ENCODE measurements at regions not wholly inside any gene's neighbourhood (a gene's known extent, or its start where the extent isn't known, plus 50 kb on each side); places are given as distances from the start of the nearest gene placed in this dataset.

DNA sequence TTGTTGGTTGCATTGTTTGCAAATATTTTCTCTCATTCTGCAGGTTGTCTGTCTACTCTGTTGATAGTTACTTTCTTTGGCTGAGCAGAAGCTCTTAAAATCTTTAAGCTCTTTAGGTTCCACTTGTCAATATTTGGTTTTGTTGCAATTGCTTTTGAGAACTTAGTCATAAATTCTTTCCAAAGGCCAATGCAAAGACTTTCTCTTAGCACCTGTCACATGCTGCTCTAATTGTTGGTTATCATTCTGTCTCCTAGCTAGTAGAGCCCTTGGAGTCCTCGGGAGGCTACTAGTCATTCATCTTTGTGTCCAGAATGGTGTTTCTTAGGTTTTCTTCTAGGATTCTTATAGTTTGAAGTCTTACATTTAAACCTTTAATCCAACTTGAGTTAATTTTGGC is 312.7 kb upstream of the PROX1 start:
- CTCF ChIA-PET: no interaction called here
- ATAC-seq: no peak

DNA sequence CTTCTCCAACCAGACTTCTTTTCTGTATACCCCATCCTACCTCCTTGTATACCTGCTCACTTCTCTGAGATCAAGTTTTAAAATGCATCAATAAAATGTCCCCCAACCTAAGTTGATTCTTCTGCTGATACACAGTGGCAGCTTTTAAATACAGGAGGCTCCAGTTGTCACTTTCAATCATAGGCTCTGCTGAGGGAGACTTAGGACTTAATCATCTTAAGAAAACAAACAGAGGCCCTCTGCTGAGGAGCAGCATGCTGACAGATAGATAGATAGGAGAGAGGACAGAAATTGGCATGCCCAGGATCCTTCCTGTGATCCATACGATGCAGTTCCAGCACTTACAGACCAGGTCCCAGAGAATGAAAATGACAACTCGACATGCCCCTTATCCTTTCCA is 311.0 kb upstream of the PROX1 start:
- H3K36me3 ChIP-seq (ENCODE audit: low read depth, low read length): no peaks in the 10 kb centered on the region
- no peaks in the 10 kb centered on the region for H3K4me1 ChIP-seq (ENCODE audit: insufficient read depth, low read length)
- ATAC-seq (no peak), DNase-seq (no peak)
- POLR2A ChIA-PET (ENCODE audit: unreplicated experiment): no interaction called here
- H3K27ac ChIP-seq (ENCODE audit: low read length): no peak overlapping the region
- H3K9me2 ChIP-seq (replicated peaks; ENCODE audit: low read length): no peaks in the 10 kb centered on the region
- no TSS peak for BruUV-seq (replicated peaks)
- H3K4me3 ChIP-seq (ENCODE audit: low read length): no peak overlapping the region
- H2AFZ ChIP-seq (ENCODE audit: low read length): no peak overlapping the region
- CTCF ChIA-PET: no interaction called here
- no peak for TF ChIP-seq EZH2 (IDR thresholded peaks at IDR 0.05; ENCODE audit: low read length, unreplicated experiment)
- no peak for TF ChIP-seq EZH2phosphoT487 (IDR thresholded peaks at IDR 0.05; ENCODE audit: borderline replicate concordance, low read length)
- H4K20me1 ChIP-seq (ENCODE audit: low read length): no peaks in the 10 kb centered on the region
- H3K9me3 ChIP-seq (ENCODE audit: low read length): no peaks in the 10 kb centered on the region
- no peak overlapping the region for H3K4me2 ChIP-seq (ENCODE audit: low read length)
- intact Hi-C loops (cut with micrococcal nuclease): no loop called here
- H3K79me2 ChIP-seq (ENCODE audit: low read length): no peaks in the 10 kb centered on the region
- H3K27me3 ChIP-seq (ENCODE audit: low read length): peaks cover 50% of the 10 kb centered on the region
- no peak overlapping the region for H3K9ac ChIP-seq (ENCODE audit: low read length)
- H3F3A ChIP-seq (ENCODE audit: low read length, unreplicated experiment): no peaks in the 10 kb centered on the region

More for the DNA sequence above, 312.7 kb upstream of the PROX1 start:
- no peak overlapping the region for H2AFZ ChIP-seq (ENCODE audit: low read length)
- no peak for TF ChIP-seq EZH2 (IDR thresholded peaks at IDR 0.05; ENCODE audit: low read length, unreplicated experiment)
- TF ChIP-seq EZH2phosphoT487 (IDR thresholded peaks at IDR 0.05; ENCODE audit: borderline replicate concordance, low read length): no peak
- TF ChIP-seq, protein P1, sequence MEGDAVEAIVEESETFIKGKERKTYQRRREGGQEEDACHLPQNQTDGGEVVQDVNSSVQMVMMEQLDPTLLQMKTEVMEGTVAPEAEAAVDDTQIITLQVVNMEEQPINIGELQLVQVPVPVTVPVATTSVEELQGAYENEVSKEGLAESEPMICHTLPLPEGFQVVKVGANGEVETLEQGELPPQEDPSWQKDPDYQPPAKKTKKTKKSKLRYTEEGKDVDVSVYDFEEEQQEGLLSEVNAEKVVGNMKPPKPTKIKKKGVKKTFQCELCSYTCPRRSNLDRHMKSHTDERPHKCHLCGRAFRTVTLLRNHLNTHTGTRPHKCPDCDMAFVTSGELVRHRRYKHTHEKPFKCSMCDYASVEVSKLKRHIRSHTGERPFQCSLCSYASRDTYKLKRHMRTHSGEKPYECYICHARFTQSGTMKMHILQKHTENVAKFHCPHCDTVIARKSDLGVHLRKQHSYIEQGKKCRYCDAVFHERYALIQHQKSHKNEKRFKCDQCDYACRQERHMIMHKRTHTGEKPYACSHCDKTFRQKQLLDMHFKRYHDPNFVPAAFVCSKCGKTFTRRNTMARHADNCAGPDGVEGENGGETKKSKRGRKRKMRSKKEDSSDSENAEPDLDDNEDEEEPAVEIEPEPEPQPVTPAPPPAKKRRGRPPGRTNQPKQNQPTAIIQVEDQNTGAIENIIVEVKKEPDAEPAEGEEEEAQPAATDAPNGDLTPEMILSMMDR (conservative IDR thresholded peaks at IDR 0.05; ENCODE audit: low read depth, low read length): no peak
- peaks cover 38% of the 10 kb centered on the region for H3K27me3 ChIP-seq (ENCODE audit: low read length)
- no peaks in the 10 kb centered on the region for H3F3A ChIP-seq (ENCODE audit: low read length, unreplicated experiment)
- no TSS peak for BruUV-seq (replicated peaks)
- no peaks in the 10 kb centered on the region for H3K36me3 ChIP-seq (ENCODE audit: low read depth, low read length)
- H3K79me2 ChIP-seq (ENCODE audit: low read length): no peaks in the 10 kb centered on the region
- DNase-seq: no peak
- no peak overlapping the region for H3K4me2 ChIP-seq (ENCODE audit: low read length)
- H3K9me2 ChIP-seq (replicated peaks; ENCODE audit: low read length): no peaks in the 10 kb centered on the region
- no peaks in the 10 kb centered on the region for H3K9me3 ChIP-seq (ENCODE audit: low read length)
- POLR2A ChIA-PET (ENCODE audit: unreplicated experiment): no interaction called here
- no peaks in the 10 kb centered on the region for H3K4me1 ChIP-seq (ENCODE audit: insufficient read depth, low read length)
- no peaks in the 10 kb centered on the region for H4K20me1 ChIP-seq (ENCODE audit: low read length)
- H3K27ac ChIP-seq (ENCODE audit: low read length): no peak overlapping the region
- H3K4me3 ChIP-seq (ENCODE audit: low read length): no peak overlapping the region
- no peak overlapping the region for H3K9ac ChIP-seq (ENCODE audit: low read length)
- intact Hi-C loops (cut with micrococcal nuclease): no loop called here

DNA sequence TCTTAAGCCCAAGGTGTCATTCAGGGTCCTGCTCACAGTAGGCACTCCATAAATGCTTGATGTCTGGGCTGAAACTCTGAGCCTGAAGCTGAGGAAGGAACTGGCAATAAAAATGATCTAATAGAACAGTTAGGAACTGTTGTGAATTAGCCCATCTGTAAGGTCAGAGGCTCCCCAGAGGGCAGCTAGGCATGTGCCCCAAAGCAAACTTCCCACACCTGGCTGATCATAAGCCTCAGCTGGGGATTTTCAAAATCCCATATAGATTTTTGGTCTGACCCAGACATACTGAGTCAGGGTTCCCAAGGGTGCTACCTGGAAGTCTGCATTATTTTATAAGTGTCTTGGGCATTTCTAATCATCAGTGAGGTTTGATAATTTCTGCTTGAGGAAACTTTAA is 309.4 kb upstream of the PROX1 start:
- Histone ChIP-seq H3K36me3 (ENCODE audit: low read depth, low read length) (no peaks in the 10 kb centered on the region), H3K9me3 (ENCODE audit: low read length) (no peaks in the 10 kb centered on the region), H3K4me2 (ENCODE audit: low read length) (no peak overlapping the region), H3F3A (ENCODE audit: low read length, unreplicated experiment) (no peaks in the 10 kb centered on the region), H4K20me1 (ENCODE audit: low read length) (no peaks in the 10 kb centered on the region), H3K4me3 (ENCODE audit: low read length) (no peak overlapping the region), H3K79me2 (ENCODE audit: low read length) (no peaks in the 10 kb centered on the region), H3K4me1 (ENCODE audit: insufficient read depth, low read length) (no peaks in the 10 kb centered on the region), H3K27me3 (ENCODE audit: low read length) (peaks cover 48% of the 10 kb centered on the region), H2AFZ (ENCODE audit: low read length) (no peak overlapping the region), H3K9ac (ENCODE audit: low read length) (no peak overlapping the region), H3K9me2 (replicated peaks; ENCODE audit: low read length) (no peaks in the 10 kb centered on the region), H3K27ac (ENCODE audit: low read length) (no peak overlapping the region)
- intact Hi-C loops (cut with micrococcal nuclease): no loop called here
- TF ChIP-seq EZH2phosphoT487 (IDR thresholded peaks at IDR 0.05; ENCODE audit: borderline replicate concordance, low read length) (no peak), EZH2 (IDR thresholded peaks at IDR 0.05; ENCODE audit: low read length, unreplicated experiment) (no peak)
- TF ChIP-seq, protein P1 (conservative IDR thresholded peaks at IDR 0.05; ENCODE audit: low read depth, low read length): no peak
- BruUV-seq (replicated peaks): no TSS peak
- ATAC-seq (no peak), DNase-seq (no peak)
- ChIA-PET CTCF (no interaction called here), POLR2A (ENCODE audit: unreplicated experiment) (no interaction called here)

Measured in PC-3 (cell line).